ENCODE measurements at regions not wholly inside any gene's neighbourhood (a gene's known extent, or its start where the extent isn't known, plus 50 kb on each side); places are given as distances from the start of the nearest gene placed in this dataset.

DNA sequence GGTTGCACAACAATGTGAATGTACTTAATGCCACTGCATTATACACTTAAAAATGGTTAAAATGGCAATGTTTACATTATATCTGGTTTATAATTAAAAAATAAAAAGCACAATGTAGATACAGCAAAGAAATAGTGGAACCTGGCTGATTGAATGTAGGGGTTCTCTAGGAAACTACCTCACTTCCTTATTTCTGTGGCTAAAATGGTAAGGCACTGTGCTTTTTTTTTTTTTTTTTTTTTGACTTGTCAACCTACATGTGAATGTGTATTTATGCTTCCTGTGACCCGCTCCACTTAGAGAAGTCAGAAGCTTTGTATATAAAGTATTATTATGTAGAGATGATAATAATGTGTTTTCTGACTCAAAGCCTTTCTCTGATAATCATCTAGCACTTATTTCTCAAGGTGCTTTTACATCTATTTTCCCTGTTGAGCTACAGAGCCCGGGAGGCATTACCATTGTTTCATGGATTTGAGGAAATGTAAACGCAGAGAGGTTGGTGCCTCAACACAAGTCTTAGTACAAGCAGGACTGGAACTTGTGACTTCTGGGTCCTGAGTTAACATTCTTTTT, 55.0 kb downstream of the SOX4 start:
- DNase-seq: no peak

DNA sequence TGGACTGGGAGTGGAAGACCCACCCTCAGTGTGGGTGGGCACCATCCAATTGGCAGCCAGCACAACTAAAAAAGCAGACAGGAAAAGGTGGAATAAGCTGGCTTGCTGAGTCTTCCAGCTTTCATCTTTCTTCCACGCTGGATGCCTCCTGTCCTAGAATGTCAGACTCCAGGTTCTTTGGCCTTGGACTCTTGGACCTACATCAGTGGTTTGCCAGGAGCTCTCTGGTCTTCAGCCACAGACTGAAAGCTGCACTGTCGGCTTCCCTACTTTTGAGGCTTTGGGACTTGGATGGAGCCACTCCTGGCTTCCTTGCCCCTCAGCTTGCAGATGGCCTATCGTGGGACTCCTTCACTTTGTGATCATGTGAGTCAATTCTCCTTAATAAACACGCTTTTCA, 59.8 kb downstream of the SOX4 start:
- no peak for DNase-seq

DNA sequence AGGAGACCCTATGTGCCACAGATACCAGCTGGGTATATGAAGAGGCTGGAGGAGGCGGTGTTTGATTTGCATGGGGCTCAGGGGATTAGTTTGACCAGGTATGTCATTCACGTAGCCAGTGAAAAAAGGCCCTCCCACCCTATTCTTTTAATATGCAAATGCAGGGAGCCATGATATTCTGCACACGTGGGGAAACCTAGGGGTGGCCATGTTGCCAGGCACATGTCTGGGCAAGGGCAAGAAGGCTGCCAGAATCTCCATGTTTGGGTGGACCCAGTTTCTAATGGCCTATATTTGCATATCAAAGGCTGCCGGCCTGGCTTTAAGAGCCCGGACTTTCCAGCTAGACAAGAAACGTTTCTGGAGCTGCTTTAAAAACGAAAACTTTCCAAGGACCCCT, 60.4 kb downstream of the SOX4 start:
- DNase-seq: no peak

DNA sequence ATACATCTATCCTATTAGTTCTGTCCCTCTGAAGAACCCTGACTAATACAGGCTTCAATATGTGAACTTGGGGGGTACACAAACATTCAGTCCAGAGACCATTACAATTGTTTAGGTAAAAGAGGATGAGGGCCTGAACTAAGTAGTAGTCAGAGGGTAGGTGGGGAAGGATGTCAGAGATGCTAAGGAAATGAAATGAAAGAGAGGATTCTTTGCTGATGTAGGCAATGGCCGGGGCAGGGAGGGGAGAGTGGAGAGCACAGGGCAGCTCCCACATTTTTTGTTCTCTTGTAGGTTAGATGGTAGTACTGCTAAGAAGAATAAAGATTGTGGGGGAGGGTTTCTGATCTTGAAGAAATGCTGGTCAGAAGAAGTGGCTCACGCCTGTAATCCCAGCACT, 60.8 kb downstream of the SOX4 start:
- DNase-seq: no peak

DNA sequence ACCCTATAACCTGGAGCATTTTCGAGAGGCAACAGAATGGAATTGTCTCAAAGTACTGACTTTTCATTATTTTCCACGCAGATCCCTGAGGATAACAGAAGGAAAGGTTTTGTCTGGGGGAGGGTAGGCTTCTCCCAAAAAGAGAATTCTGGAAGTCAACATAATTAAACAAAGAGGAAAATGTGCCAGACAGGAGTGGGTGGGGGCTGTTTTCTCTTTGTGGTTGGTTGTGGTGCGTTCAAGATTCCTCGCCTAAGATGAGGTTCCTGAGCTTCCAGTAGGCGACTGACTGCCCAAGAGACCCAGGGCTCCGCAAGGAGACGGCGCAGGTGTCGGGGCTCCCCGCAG, 70.4 kb downstream of the SOX4 start:
- DNase-seq: no peak

DNA sequence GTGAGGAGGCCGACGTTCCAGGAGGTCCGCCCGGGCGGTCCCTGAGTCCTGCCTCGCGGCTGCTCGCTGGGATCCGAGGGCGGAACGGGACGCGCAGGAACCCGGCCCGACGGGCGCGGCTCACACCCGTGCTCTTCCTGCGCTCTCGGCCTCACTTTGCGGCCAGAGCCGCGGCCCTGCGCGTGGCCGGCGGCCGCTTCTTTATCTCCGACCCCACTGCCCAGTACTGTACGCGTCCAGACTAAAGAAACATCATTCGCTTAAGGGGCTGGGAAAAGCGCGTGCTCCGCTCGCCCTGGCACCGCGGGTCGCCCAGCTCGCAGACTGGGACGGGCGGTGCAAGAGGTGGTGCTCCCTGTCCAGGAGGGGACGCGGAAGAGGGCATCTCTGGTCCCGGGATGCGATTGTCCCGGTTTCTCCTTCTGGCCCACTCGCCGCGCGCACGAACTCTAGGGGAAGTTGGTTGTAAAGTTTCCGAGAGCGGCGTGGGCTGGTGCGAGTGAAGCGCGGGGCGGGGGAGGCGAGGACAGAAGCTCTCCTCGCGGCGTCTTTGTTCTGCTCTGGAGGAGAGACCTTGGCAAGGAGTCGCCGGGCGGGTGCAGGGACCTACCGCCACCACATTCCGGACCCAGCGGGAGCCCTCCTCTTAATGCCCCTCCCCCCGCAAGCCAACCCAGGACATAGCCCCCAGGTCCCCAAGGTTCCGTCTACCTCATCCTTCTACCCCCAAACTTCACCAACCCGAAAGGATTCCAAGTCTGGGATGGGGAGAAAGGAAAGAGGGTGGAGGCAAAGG, 71.0 kb downstream of the SOX4 start:
- DNase-seq: peak in 1 of 2 donors; percentile 21

DNA sequence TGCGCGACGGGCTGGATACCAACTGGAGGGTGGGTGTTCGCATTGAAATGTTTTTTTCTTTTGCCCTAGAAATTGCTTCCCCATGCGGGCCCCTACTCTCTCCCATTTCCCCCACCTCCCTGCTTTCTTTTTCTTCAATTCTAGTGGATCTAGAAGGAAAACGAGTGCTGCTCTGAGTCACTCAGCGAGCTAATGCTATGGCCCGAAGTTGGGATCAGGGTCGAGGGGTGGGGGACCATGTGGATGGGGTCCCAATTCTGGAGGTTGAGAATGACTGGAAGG, 71.5 kb downstream of the SOX4 start:
- DNase-seq: no peak

DNA sequence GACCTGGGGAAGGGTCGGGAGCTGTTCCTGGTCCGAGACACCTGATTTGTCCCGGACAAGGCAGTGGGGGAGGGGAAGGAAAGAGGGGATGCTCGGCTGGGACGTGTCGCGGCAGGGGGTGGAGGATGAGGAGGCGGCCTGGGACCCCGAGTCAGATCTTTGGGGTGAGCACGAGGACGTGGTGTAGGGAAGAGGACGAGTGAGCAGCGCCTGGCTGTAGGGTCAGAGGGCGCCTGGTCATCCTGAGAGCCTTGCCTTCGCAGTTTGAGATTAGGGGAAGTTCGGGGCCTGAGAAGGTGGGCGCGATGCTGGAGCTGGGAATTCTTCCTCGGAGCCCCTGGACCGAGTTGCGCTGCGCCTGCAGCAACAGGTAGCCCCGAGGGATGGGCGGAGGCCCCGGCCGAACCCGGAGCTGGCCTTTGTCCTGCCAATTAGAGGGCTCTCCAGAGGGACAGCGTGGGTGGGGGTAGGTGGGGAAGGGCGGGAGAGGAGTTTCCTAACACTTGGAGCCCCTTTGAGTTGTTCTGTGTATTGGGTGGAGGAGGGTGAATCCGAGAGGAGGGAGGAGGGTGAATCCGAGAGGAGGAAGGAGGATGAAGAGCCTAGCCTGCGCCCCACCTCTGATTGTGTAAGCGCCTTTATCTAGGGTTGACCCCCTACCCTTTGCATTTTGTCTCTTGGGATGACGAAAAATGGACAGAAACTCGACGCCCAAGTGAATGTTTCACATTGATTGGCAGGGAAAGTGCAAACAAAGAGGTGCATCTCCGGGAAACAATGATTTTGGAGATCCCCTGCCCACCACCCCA, 72.0 kb downstream of the SOX4 start:
- DNase-seq: no peak

DNA sequence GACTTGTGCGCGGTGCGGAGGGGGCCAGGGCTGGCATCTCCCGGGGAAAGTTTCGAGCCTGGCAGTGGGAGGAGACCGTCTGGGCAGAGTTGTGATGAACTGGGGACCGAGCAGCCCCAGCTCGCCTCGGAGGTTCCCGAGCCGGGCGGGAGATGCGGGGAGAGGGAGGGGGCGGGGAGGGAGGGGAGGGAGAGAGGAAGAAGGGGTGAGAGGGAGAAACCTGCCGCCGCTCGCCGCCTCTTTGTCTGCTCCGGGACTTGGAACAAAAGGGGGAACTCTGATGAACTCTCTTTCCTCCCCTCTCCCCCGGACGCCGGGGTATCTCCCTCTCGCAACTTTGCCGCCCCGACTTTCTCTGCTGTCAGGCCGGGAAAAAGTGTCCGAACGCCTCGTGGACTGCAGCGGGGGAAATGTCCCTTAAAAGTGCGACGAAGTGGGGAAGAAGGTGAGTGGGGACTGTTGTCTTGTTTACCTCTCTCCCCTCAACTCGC, 72.7 kb downstream of the SOX4 start:
- no peak for DNase-seq

DNA sequence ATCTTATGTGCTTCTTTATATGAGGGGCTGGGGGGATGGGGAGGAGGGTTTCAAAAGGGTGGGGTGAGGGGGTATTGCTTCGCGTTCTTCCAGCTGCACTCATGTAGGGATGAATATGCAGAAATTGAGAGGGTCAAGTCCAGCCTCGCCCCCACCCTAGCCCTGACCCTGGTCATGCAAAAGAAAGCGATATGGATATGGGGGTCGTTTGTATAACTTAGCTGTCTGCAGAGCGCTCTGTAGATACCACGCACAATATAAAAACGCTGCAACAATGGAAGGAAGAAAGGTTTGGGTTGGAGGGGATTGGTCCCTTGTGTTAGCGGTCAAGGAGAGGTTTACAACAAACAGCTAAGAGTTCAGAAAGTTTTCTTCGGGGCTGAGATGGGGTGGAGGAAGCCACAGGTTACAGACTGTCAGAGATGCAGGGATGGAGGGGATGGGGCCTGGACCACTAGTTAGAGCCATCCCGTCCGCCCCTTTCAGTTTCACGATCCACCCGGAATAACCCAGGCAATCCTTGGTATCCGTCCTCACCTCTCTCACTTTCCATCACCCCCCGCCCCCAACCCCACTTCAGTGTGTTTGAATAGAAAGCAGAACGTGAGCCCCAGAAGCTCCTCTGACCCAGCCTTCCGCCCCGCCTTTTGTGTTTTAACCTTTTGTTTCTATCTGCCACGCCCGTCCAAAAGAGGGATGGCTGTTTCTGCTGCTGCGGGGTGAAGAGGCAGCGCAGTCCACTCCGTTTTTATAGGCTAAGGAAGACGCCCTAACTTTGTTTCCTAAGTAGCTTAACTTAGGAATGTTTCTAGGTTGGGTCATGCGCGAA, 73.5 kb downstream of the SOX4 start:
- no peak for DNase-seq

DNA sequence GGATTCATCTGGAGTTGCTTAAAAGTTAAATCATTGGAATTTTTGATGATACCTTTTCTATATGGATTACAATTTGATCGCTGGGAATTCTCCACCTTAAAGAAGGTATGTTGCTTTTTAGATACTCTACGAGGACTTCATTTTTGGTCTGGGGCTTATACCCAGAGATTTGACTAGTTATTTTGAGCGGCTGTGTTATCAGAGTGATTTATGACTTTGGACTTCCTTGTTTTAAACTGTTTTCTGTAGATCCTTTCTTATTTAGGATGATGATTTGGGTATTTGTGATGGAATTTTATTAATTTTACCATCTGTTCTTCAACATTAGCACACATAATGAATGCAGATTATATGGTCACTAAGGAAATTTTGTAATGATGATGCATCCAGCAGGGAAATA, 75.2 kb downstream of the SOX4 start:
- no peak for DNase-seq

DNA sequence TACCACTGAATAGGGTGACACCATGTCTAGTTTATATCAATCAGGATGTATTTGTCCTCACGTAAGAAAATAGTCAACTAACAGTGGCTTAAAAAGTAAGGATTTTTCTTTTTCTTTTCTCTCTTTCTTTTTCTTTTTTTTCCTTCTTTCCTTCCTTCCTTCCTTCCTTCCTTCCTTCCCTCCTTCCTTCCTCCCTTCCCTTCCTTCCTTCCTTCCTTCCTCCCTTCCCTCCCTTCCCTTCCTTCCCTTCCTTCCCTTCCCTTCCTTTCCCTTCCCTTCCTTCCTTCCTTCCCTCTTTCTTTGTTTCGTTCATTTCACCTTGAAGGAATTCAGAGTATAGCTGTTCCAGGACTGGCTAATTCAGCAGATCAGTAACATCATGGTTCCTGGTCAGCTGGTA, 83.2 kb downstream of the SOX4 start:
- no peak for DNase-seq

DNA sequence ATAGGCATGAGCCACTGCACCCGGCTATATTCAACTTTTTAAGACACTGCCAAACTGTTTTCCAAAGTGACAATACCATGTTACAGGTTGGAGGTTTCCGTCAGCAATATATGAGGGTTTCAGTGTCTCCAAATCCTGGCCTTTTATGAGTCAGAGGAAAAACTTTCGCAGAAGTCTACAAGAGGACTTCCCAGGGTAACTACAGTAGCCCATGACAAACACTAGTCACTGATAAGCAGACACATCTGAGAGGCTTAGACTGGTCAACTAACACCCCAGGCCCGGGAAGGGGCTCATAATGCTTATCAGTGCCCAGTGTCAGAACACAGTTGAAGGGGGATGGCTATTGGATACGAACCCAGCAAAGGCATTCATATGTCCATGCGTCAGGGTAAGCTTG, 85.4 kb downstream of the SOX4 start:
- DNase-seq: no peak

DNA sequence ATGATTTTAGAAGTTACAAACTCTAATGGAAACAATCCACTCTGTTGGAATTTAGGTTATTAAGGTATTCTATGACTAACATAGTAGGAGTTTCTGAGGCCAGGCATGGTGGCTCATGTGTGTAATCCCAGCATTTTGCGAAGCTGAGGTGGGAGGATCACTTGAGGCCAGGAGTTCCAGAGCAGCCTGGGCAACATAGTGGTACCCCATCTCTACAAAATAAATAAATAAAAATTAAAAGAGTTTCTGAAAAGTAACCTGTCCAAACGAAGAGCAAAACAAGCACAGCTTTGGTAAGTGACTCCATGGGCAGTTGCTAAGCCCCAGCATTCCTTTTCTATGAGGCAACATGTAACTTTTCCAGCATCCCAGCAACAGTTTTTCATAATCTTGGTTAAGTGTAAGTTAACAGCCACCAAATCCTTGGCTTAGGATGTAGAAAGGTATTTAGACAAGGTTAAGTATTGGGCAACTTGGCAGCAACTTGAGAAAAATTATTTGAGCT, 86.3 kb downstream of the SOX4 start:
- DNase-seq: no peak

DNA sequence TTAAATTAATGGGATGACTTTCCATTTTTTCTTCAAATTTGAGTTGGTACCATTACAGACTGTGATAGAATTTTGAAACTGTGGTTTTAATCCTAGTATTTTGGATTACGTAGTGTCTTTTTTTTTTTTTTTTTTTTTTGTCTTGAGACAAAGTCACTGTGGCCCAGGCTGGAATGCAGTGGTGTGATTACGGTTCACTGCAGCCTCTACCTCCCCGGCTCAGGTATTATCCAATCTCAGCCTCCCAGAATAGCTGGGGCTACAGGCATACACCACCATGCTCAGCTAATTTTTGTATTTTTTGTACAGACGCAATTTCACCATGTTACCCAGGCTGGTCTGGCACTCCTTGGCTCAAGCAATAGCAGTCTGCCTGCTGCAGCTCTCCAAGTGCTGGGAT, 87.1 kb downstream of the SOX4 start:
- DNase-seq: no peak

DNA sequence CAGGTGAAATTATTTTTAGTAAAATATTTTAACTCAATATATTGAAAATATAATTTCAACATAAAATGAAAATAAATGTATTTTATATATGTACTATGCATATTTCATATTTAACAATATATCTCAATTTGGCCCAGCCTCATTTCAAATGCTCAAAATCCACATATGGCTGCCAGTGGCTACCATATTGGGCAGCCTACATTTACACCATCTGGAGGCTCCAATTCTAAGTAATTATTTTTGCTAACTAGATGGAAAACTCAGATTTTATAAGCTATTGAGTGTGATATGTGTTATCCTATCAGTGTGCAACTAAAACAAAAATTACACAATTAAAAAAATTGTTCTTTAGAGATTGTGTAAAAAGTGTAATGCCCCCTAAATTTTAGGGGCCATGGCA, 96.9 kb downstream of the SOX4 start:
- no peak for DNase-seq

DNA sequence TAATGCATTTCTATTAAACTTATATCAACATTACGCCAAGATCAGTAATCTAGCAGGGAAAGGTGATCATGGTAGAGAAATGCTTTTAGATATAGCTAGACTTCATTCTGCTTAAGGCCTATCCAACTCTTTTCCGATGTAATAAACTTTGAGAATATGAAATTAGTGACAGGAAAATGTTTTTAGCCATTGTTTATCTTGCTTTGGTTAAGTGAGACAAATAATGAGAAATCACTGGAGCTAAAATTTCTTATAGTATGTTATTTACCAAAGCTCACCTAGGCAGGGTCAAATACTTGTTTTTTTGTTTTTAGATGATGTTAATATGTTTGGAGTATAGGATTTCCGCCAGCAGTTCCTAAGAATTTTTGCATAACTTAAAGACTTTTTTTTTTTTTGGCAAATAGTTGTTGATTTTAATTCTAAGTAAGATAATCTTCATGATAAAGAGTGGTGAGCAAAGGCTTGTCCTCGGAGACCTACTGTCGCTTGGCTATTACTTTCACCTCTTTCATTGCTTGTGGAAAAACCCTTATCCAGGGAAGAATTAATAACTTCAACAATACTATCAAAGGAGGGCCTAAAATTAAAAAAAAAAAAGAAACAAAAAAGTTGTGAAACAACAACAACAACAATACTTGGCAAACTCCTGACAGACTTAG, 98.3 kb downstream of the SOX4 start:
- no peak for DNase-seq

DNA sequence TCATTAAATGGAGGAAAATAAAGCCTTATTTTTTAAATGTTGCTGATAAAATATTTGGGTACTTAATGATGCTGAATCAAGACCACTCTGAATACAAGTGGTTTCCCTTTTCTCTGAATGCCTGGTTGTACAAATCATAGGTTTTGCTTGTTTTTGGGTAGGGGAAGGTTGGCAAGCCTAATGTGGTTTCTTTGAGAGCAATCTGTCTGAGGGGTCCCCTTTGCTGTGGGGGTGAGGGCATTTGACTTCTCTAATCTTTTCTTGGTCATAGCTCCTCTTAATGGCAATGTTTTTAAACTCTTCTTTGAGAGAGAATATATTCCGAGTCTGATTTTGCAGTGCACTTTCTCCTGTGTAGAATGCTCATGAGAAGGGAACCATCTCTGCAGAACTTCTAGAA, 99.2 kb downstream of the SOX4 start:
- DNase-seq: no peak

DNA sequence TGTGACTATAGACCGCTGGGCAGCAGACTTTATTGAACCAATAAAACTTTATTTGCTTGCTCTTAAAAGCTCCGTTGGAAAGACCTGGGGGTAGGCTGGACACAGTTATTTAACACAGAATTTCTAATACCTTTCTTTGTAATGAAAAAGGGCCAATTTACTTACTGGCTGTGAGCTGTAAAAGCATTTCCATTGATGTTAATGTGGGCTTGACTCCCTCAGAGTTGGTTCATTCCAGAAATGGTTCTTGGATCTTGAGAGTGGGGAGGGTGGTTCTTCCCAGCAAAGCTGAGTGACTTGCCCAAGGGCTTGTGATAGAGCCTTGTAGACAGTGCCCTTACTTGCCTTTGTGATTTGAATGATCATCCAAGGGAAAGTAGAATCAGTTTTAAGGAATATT, 100.6 kb downstream of the SOX4 start:
- DNase-seq: no peak

DNA sequence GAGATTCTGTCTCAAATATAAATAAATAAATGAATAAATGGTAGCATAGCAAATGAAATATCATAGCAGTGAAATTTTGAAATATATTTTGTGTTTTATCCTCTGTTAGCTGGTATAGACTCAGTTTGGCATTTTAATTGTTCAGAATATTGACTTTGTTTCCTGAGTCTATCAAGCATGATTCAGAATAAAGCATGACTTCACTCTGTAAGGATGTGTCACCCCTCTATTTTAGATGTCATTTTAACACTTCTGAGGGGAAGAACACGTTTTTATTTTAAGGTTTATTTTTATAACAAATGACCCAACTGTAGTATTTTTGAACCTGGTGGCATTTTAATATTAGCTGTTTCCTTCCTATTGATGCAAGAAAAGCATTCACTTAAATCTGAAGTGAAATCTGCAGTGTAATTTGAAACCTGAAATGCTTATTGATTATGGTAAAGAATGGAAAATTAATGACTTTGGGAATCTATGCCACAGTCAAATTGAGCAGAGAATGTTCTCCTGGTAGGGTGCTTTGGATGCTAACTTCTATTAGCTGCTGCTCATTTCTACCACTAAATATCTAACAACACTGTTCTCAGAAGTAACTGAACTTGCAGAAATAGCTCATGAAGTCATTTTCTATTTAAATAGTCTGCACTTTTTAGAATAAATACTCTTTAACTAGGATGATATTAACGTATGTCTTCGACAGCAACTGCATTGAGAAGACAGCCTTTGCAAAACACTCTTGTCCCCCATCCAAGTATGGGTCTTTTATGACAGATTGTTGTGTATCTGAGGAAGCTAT, 114.2 kb downstream of the SOX4 start:
- DNase-seq: no peak

DNA sequence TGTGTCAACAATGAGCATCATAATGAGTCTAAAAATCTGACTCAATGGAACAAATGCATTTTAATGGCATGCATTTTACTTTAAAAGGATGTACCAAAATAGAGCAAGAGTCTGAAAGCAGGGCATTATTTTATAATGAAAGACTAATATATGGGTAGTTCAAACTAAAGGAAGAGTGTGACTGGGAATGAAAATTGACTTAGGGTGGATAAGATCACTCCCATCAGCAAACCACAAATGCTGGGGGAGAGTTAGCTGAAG, 114.7 kb downstream of the SOX4 start:
- DNase-seq: no peak

DNA sequence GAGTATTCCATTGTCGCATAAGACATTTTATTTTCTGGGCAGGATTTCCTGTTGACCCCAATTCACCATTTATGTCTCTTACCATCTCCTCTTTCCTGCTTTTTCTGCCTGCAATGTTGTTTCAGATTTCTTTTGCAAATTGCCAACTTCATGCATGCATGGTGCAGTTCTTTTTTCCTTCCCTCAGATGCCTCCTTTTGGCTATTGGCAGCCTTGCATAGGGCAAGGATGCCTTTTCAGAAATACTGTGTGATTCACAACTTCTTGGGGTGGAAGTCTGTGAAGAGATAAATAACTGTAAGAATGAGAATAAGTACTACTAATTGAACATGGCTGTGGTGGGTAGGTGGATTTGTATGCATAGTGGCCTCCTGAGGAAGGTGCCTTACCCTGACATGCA, 116.7 kb downstream of the SOX4 start:
- no peak for DNase-seq
